ENCODE measurements at regions not wholly inside any gene's neighbourhood (a gene's known extent, or its start where the extent isn't known, plus 50 kb on each side); places are given as distances from the start of the nearest gene placed in this dataset.

DNA sequence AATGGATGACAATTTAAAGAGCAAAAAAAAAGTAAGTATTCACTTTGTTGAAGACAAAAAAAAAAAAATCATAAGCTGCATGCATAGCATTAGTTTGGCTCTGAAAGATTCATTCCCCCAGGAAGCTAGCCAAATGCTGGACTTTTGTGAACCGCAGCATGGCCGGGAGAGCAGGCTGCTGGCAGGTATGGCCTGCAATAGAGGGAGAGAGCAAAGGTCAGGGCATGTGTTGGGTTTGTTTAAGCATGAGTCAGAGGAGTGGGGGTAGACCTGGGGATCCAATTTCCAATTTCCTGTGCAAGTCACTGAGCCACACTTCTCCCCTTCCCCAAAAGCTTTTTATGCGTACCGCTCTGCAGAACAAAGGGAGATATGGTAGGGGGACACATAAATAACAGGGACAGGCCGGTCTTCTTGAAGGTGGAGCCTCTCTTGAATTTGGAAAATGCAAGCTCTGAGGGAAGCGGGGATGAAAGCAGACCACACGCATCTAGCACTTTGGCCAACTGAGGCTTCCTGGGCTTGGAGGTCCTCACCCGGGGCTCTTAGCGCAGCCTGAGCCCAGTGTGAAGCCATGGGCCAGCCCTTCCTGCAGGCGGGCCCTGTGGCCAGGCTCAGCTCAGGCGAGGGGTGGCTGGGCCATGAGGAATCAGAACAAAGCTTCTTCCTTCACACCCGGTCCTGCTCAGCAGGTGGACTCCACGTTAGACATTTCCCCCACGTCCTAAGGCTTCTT, 171.1 kb downstream of the TOMM20 start (continued):
- TF ChIP-seq, protein P1, sequence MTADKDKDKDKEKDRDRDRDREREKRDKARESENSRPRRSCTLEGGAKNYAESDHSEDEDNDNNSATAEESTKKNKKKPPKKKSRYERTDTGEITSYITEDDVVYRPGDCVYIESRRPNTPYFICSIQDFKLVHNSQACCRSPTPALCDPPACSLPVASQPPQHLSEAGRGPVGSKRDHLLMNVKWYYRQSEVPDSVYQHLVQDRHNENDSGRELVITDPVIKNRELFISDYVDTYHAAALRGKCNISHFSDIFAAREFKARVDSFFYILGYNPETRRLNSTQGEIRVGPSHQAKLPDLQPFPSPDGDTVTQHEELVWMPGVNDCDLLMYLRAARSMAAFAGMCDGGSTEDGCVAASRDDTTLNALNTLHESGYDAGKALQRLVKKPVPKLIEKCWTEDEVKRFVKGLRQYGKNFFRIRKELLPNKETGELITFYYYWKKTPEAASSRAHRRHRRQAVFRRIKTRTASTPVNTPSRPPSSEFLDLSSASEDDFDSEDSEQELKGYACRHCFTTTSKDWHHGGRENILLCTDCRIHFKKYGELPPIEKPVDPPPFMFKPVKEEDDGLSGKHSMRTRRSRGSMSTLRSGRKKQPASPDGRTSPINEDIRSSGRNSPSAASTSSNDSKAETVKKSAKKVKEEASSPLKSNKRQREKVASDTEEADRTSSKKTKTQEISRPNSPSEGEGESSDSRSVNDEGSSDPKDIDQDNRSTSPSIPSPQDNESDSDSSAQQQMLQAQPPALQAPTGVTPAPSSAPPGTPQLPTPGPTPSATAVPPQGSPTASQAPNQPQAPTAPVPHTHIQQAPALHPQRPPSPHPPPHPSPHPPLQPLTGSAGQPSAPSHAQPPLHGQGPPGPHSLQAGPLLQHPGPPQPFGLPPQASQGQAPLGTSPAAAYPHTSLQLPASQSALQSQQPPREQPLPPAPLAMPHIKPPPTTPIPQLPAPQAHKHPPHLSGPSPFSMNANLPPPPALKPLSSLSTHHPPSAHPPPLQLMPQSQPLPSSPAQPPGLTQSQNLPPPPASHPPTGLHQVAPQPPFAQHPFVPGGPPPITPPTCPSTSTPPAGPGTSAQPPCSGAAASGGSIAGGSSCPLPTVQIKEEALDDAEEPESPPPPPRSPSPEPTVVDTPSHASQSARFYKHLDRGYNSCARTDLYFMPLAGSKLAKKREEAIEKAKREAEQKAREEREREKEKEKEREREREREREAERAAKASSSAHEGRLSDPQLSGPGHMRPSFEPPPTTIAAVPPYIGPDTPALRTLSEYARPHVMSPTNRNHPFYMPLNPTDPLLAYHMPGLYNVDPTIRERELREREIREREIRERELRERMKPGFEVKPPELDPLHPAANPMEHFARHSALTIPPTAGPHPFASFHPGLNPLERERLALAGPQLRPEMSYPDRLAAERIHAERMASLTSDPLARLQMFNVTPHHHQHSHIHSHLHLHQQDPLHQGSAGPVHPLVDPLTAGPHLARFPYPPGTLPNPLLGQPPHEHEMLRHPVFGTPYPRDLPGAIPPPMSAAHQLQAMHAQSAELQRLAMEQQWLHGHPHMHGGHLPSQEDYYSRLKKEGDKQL (CRISPR knock-in tag; IDR thresholded peaks at IDR 0.05; ENCODE audit: low read depth) = peak; percentile 76
- no peak for TF ChIP-seq ZBTB42 (CRISPR knock-in tag; IDR thresholded peaks at IDR 0.05)
- peak; percentile 56; the same call in 1 of the 2 replicates for TF ChIP-seq ZNF138 (CRISPR knock-in tag; IDR thresholded peaks at IDR 0.05; ENCODE audit: low read depth)
- TF ChIP-seq, protein P2, sequence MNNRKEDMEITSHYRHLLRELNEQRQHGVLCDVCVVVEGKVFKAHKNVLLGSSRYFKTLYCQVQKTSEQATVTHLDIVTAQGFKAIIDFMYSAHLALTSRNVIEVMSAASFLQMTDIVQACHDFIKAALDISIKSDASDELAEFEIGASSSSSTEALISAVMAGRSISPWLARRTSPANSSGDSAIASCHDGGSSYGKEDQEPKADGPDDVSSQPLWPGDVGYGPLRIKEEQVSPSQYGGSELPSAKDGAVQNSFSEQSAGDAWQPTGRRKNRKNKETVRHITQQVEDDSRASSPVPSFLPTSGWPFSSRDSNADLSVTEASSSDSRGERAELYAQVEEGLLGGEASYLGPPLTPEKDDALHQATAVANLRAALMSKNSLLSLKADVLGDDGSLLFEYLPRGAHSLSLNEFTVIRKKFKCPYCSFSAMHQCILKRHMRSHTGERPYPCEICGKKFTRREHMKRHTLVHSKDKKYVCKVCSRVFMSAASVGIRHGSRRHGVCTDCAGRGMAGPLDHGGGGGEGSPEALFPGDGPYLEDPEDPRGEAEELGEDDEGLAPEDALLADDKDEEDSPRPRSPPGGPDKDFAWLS (CRISPR knock-in tag; IDR thresholded peaks at IDR 0.05; ENCODE audit: borderline replicate concordance) = 0 out of 2 replicates have a peak, but pooled peaks have one; percentile 43
- TF ChIP-seq, protein P3, sequence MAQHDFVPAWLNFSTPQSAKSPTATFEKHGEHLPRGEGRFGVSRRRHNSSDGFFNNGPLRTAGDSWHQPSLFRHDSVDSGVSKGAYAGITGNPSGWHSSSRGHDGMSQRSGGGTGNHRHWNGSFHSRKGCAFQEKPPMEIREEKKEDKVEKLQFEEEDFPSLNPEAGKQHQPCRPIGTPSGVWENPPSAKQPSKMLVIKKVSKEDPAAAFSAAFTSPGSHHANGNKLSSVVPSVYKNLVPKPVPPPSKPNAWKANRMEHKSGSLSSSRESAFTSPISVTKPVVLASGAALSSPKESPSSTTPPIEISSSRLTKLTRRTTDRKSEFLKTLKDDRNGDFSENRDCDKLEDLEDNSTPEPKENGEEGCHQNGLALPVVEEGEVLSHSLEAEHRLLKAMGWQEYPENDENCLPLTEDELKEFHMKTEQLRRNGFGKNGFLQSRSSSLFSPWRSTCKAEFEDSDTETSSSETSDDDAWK (CRISPR knock-in tag; IDR thresholded peaks at IDR 0.05) = no peak
- TF ChIP-seq, protein P4, sequence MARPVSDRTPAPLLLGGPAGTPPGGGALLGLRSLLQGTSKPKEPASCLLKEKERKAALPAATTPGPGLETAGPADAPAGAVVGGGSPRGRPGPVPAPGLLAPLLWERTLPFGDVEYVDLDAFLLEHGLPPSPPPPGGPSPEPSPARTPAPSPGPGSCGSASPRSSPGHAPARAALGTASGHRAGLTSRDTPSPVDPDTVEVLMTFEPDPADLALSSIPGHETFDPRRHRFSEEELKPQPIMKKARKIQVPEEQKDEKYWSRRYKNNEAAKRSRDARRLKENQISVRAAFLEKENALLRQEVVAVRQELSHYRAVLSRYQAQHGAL (CRISPR knock-in tag; IDR thresholded peaks at IDR 0.05; ENCODE audit: not compliant biosample characterization) = no peak
- peak; percentile 25; the same call in 1 of the 2 replicates for TF ChIP-seq ATF7 (IDR thresholded peaks at IDR 0.05)
- TF ChIP-seq ATF7 (CRISPR knock-in tag; IDR thresholded peaks at IDR 0.05) = peak; percentile 88
- TF ChIP-seq, protein P5, sequence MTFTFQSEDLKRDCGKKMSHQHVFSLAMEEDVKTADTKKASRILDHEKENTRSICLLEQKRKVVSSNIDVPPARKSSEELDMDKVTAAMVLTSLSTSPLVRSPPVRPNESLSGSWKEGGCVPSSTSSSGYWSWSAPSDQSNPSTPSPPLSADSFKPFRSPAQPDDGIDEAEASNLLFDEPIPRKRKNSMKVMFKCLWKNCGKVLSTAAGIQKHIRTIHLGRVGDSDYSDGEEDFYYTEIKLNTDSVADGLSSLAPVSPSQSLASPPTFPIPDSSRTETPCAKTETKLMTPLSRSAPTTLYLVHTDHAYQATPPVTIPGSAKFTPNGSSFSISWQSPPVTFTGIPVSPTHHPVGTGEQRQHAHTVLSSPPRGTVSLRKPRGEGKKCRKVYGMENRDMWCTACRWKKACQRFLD (CRISPR knock-in tag; IDR thresholded peaks at IDR 0.05; ENCODE audit: borderline replicate concordance) = no peak
- peak; percentile 80; the same call in 1 of the 2 replicates for TF ChIP-seq ZMAT3 (CRISPR knock-in tag; conservative IDR thresholded peaks at IDR 0.05)
- TF ChIP-seq MZF1 (CRISPR knock-in tag; IDR thresholded peaks at IDR 0.05; ENCODE audit: borderline replicate concordance) = 0 out of 2 replicates have a peak, but pooled peaks have one; percentile 49
- no peak for TF ChIP-seq HHEX (CRISPR knock-in tag; IDR thresholded peaks at IDR 0.05)
- TF ChIP-seq KDM4B (CRISPR knock-in tag; IDR thresholded peaks at IDR 0.05) = no peak
- TF ChIP-seq PCBP1 (IDR thresholded peaks at IDR 0.05; ENCODE audit: borderline replicate concordance, low read depth, low read length) = no peak
- TF ChIP-seq TSC22D2 (CRISPR knock-in tag; IDR thresholded peaks at IDR 0.05; ENCODE audit: borderline replicate concordance) = 0 out of 2 replicates have a peak, but pooled peaks have one; percentile 52
- no peak; the same call in 1 of the 2 replicates for TF ChIP-seq ZSCAN25 (CRISPR knock-in tag; IDR thresholded peaks at IDR 0.05)
- TF ChIP-seq, protein P6, sequence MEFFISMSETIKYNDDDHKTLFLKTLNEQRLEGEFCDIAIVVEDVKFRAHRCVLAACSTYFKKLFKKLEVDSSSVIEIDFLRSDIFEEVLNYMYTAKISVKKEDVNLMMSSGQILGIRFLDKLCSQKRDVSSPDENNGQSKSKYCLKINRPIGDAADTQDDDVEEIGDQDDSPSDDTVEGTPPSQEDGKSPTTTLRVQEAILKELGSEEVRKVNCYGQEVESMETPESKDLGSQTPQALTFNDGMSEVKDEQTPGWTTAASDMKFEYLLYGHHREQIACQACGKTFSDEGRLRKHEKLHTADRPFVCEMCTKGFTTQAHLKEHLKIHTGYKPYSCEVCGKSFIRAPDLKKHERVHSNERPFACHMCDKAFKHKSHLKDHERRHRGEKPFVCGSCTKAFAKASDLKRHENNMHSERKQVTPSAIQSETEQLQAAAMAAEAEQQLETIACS (CRISPR knock-in tag; IDR thresholded peaks at IDR 0.05) = no peak
